ENCODE measurements at regions not wholly inside any gene's neighbourhood (a gene's known extent, or its start where the extent isn't known, plus 50 kb on each side); places are given as distances from the start of the nearest gene placed in this dataset.

DNA sequence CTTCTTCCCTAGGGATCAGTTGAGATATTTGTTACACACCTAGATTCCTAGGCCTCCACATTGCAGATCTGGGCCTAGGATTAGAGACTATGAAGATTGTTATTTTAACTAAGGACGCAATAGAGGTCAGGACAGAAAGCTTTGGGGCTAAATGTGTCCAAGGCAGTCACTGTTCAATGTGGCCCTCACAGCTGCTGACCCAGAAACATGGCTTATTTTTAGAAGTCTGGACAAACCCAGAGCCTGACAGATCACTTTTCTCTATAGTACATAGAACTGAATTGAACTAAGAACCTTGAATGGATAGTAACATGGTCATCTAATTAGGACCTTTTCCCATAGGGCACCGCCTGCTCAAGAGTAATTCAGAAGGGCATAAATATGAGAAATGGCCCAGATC, 146.6 kb upstream of the AUTS2 start:
- H3K27ac ChIP-seq: no peak overlapping the region
- no peaks in the 10 kb centered on the region for H3K9me3 ChIP-seq
- no peaks in the 10 kb centered on the region for H3K27me3 ChIP-seq (replicated peaks; ENCODE audit: insufficient read depth)
- H3K4me1 ChIP-seq (replicated peaks): no peaks in the 10 kb centered on the region
- no peaks in the 10 kb centered on the region for H3K36me3 ChIP-seq
- TF ChIP-seq POLR2A (IDR thresholded peaks at IDR 0.05) (no peak), POLR2AphosphoS5 (IDR thresholded peaks at IDR 0.05) (no peak)
- TF ChIP-seq, protein P1, sequence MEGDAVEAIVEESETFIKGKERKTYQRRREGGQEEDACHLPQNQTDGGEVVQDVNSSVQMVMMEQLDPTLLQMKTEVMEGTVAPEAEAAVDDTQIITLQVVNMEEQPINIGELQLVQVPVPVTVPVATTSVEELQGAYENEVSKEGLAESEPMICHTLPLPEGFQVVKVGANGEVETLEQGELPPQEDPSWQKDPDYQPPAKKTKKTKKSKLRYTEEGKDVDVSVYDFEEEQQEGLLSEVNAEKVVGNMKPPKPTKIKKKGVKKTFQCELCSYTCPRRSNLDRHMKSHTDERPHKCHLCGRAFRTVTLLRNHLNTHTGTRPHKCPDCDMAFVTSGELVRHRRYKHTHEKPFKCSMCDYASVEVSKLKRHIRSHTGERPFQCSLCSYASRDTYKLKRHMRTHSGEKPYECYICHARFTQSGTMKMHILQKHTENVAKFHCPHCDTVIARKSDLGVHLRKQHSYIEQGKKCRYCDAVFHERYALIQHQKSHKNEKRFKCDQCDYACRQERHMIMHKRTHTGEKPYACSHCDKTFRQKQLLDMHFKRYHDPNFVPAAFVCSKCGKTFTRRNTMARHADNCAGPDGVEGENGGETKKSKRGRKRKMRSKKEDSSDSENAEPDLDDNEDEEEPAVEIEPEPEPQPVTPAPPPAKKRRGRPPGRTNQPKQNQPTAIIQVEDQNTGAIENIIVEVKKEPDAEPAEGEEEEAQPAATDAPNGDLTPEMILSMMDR (IDR thresholded peaks at IDR 0.05): no peak
- 91% methylated on average over 2 of the region's 2 CpGs for WGBS
- no peak overlapping the region for H3K4me3 ChIP-seq
- intact Hi-C loops (cut with DNase I): no loop called here
- no peak for DNase-seq (ENCODE audit: low spot score)

DNA sequence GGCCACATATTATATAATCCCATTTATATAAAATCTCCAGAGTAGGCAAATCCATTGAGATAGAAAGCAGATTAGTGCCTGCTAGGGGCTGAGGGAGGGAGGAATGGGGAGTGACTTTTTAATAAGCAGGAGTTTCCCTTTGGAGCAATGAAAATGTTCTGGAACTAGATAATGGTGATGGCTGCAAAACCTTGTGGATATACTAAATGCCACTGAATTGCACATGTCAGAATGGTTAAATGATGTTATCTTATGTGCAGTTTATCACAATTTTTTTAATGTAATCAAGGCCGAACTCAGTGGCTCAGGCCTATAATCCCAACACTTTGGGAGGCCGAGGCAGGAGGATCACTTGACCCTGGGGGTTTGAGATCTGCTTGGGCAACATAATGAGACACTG, 145.5 kb upstream of the AUTS2 start:
- no peak for DNase-seq (ENCODE audit: low spot score)
- Histone ChIP-seq H3K4me1 (replicated peaks) (no peaks in the 10 kb centered on the region), H3K27me3 (replicated peaks; ENCODE audit: insufficient read depth) (no peaks in the 10 kb centered on the region), H3K4me3 (no peak overlapping the region), H3K27ac (no peak overlapping the region), H3K9me3 (no peaks in the 10 kb centered on the region), H3K36me3 (no peaks in the 10 kb centered on the region)
- TF ChIP-seq POLR2AphosphoS5 (IDR thresholded peaks at IDR 0.05) (no peak), POLR2A (IDR thresholded peaks at IDR 0.05) (no peak)
- TF ChIP-seq, protein P1 (IDR thresholded peaks at IDR 0.05): no peak
- intact Hi-C loops (cut with DNase I): no loop called here
- WGBS: 97% methylated on average over 2 of the region's 2 CpGs

DNA sequence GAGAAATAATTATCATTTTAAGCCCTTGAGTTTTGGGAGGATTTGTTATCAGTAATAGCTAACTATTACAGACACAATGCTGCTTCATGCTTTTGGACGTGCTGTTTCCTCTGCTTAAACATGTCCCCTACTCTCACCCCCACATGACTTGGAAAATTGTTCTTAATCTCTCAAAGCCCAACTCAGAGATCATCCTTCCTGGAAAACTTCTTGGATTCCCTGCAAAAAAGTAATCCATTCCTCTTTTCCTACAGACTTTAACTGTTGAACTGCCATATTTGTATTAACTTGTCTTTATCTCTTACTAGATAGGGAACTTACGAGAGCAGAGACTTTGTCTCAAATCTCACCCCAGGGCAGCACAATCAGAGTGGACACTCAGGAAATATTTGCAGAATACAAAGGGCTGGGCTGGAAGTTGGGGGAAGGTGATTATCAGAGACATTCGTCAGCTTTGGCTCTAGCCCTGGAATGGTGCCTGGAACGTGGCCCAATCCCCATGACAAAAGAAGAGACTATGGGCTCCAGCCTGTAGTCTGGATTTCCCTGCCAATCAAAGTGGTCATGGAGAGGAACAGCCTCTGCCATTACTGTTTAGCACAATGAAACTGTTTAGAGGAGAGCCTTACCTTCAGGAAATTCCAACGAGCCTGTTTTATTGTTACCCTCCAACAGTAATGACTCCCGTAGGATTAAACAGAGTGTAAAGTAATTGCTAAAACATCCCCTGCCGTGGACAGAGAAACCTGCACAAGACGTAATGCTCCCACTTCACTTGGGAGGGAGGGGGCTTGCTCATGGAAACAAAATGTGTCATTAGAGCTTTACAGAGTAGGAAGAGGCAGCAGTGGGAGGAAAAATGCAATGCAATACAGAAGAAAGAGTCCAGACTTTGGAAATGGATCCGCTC, 140.4 kb upstream of the AUTS2 start:
- TF ChIP-seq, protein P1 (IDR thresholded peaks at IDR 0.05): no peak
- no peaks in the 10 kb centered on the region for H3K27me3 ChIP-seq (replicated peaks; ENCODE audit: insufficient read depth)
- intact Hi-C loops (cut with DNase I): no loop called here
- no peaks in the 10 kb centered on the region for H3K36me3 ChIP-seq
- no peaks in the 10 kb centered on the region for H3K4me1 ChIP-seq (replicated peaks)
- H3K4me3 ChIP-seq: no peak overlapping the region
- no peak overlapping the region for H3K27ac ChIP-seq
- H3K9me3 ChIP-seq: no peaks in the 10 kb centered on the region
- DNase-seq (ENCODE audit: low spot score): no peak
- WGBS: 29% methylated on average over 9 of the region's 9 CpGs

DNA sequence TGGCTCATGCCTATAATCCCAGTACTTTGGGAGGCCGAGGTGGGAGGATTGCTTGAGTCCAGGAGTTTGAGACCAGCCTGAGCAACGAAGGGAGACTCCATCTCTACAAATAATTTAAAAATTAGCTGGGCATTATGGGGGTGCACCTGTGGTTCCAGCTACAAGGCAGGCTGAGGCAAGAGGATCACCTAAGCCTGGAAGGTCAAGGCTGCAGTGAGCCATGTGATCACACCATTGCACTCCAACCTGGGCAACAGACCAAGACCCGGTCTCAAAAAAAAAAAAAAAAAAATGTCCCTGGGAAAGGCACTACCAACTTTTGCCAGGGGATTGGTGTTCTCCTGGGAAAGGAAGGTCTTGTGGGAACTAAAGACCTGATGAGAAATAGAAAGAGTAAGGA, 134.2 kb upstream of the AUTS2 start:
- WGBS: 91% methylated on average over 3 of the region's 3 CpGs
- Histone ChIP-seq H3K27ac (no peak overlapping the region), H3K4me1 (replicated peaks) (no peaks in the 10 kb centered on the region), H3K9me3 (no peaks in the 10 kb centered on the region), H3K36me3 (no peaks in the 10 kb centered on the region), H3K4me3 (no peak overlapping the region), H3K27me3 (replicated peaks; ENCODE audit: insufficient read depth) (no peaks in the 10 kb centered on the region)
- intact Hi-C loops (cut with DNase I): no loop called here
- no peak for DNase-seq (ENCODE audit: low spot score)
- no peak for TF ChIP-seq POLR2A (IDR thresholded peaks at IDR 0.05)
- TF ChIP-seq, protein P1 (IDR thresholded peaks at IDR 0.05): no peak
- no peak for TF ChIP-seq POLR2AphosphoS5 (IDR thresholded peaks at IDR 0.05)

DNA sequence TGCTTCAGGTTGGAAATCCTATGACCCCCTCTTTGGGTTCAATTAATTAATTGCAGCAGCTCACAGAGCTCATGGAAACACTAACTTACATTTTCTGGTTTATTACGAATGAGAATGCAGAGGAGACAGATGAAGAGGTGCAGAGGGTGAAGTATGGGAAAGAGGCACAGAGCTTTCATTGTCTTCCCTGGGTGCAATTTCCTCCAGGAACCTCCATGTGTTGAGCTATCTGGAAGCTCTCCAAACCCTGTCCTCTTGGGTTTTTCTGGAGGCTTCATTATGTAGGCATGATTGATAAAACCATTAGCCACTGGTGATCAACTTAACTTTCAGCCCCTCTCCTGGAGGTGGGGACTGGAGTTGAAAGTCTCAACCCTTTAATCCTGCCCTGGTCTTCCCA, 133.0 kb upstream of the AUTS2 start:
- no peaks in the 10 kb centered on the region for H3K4me1 ChIP-seq (replicated peaks)
- no peak overlapping the region for H3K4me3 ChIP-seq
- TF ChIP-seq POLR2A (IDR thresholded peaks at IDR 0.05) (no peak), POLR2AphosphoS5 (IDR thresholded peaks at IDR 0.05) (no peak)
- TF ChIP-seq, protein P1 (IDR thresholded peaks at IDR 0.05): no peak
- intact Hi-C loops (cut with DNase I): no loop called here
- H3K36me3 ChIP-seq: no peaks in the 10 kb centered on the region
- WGBS: 71% methylated on average over 1 of the region's 1 CpG
- H3K9me3 ChIP-seq: no peaks in the 10 kb centered on the region
- no peaks in the 10 kb centered on the region for H3K27me3 ChIP-seq (replicated peaks; ENCODE audit: insufficient read depth)
- no peak for DNase-seq (ENCODE audit: low spot score)
- H3K27ac ChIP-seq: no peak overlapping the region
